Cardiac muscle cell (in vitro differentiated cells and primary cell): ENCODE measurements at regions not wholly inside any gene's neighbourhood (a gene's known extent, or its start where the extent isn't known, plus 50 kb on each side); places are given as distances from the start of the nearest gene placed in this dataset.

Experiments
- DNase-seq, 2 donors: peaks; one replicate each; pipeline versions ENCODE4 v3.0.0 to v3.0.0-alpha.2; 2010 to 2017; ENCODE audit warnings: low read depth in 1 of 2, low spot score in 1 of 2
- H3K27ac ChIP-seq: fragments of 200-600 bp; sonication (generic); 2 replicates; pipeline ENCODE4 v1.5.1; 2016
- H3K27me3 ChIP-seq: fragments of 200-600 bp; sonication (generic); 2 replicates; pipeline ENCODE4 v1.6.0; 2016; ENCODE audit warnings: control low read depth
- H3K36me3 ChIP-seq: fragments of 200-600 bp; sonication (generic); 2 replicates; pipeline ENCODE4 v1.5.1; 2016; ENCODE audit warnings: control low read depth
- H3K4me1 ChIP-seq: fragments of 200-600 bp; sonication (generic); 2 replicates; pipeline ENCODE4 v1.8.1; 2017; ENCODE audit warnings: low read depth, mild to moderate bottlenecking, mixed run types
- H3K4me3 ChIP-seq: fragments of 200-600 bp; sonication (generic); 2 replicates; pipeline ENCODE4 v1.5.1; 2016; ENCODE audit warnings: mild to moderate bottlenecking
- H3K9me3 ChIP-seq: fragments of 200-600 bp; sonication (generic); 2 replicates; pipeline ENCODE4 v1.5.1; 2017; ENCODE audit warnings: low read depth, mild to moderate bottlenecking, control low read depth
- CTCF ChIP-seq: IDR thresholded peaks from 2 replicates; pipeline ENCODE4 v1.5.1; 2012; ENCODE audit warnings: low read depth, mild to moderate bottlenecking, low read length

GRCh38 chr11:92767416-92767815, 202.0 kb upstream of the MTNR1B start:
- H3K27me3 ChIP-seq = peaks cover 79% of the 10 kb centered on the region
- no peak for TF ChIP-seq CTCF
- no peak overlapping the region for H3K27ac ChIP-seq
- no peaks in the 10 kb centered on the region for H3K36me3 ChIP-seq
- no peak for DNase-seq
- H3K4me3 ChIP-seq = no peak overlapping the region
- peaks cover 3% of the 10 kb centered on the region for H3K4me1 ChIP-seq
- no peaks in the 10 kb centered on the region for H3K9me3 ChIP-seq

- TF ChIP-seq CTCF = no peak
- peaks cover 83% of the 10 kb centered on the region for H3K27me3 ChIP-seq
- no peaks in the 10 kb centered on the region for H3K36me3 ChIP-seq
- H3K9me3 ChIP-seq = no peaks in the 10 kb centered on the region
- H3K4me1 ChIP-seq = peaks cover 3% of the 10 kb centered on the region
- no peak for DNase-seq
- H3K4me3 ChIP-seq = no peak overlapping the region
- no peak overlapping the region for H3K27ac ChIP-seq
These were observed 201.2 kb upstream of the MTNR1B start for GRCh38 chr11:92768121-92768840.

- Histone ChIP-seq H3K27ac (no peak overlapping the region), H3K4me1 (peaks cover 3% of the 10 kb centered on the region), H3K9me3 (no peaks in the 10 kb centered on the region), H3K36me3 (no peaks in the 10 kb centered on the region), H3K4me3 (no peak overlapping the region), H3K27me3 (peaks cover 84% of the 10 kb centered on the region)
- no peak for TF ChIP-seq CTCF
- DNase-seq = no peak
These were observed 200.3 kb upstream of the MTNR1B start for GRCh38 chr11:92769112-92769511.

GRCh38 chr11:92770419-92770818, 199.0 kb upstream of the MTNR1B start:
- no peaks in the 10 kb centered on the region for H3K36me3 ChIP-seq
- peak in 1 of 2 donors; percentile 48 for DNase-seq

GRCh38 chr11:92770981-92771380, 198.5 kb upstream of the MTNR1B start:
- Histone ChIP-seq H3K27me3 (peaks cover 90% of the 10 kb centered on the region), H3K4me3 (no peak overlapping the region), H3K9me3 (no peaks in the 10 kb centered on the region), H3K27ac (no peak overlapping the region), H3K4me1 (peaks cover 3% of the 10 kb centered on the region), H3K36me3 (no peaks in the 10 kb centered on the region)
- TF ChIP-seq CTCF = no peak
- DNase-seq = no peak

More at GRCh38 chr11:92770419-92770818, 199.0 kb upstream of the MTNR1B start:
- no peak overlapping the region for H3K4me3 ChIP-seq
- TF ChIP-seq CTCF = no peak
- peaks cover 86% of the 10 kb centered on the region for H3K27me3 ChIP-seq
- H3K4me1 ChIP-seq = peaks cover 3% of the 10 kb centered on the region
- no peaks in the 10 kb centered on the region for H3K9me3 ChIP-seq
- no peak overlapping the region for H3K27ac ChIP-seq
